ENCODE measurements at regions not wholly inside any gene's neighbourhood (a gene's known extent, or its start where the extent isn't known, plus 50 kb on each side); places are given as distances from the start of the nearest gene placed in this dataset.
"Not testable (repeated sequence)": the region's sequence is repeated elsewhere in the genome, so short reads cannot be mapped to it uniquely, and the experiment has no call there.

GRCh38 chr7:46754140-46754720 is 827.7 kb downstream of the TNS3 start:
- DNase-seq (ENCODE audit: low spot score), result no peak

GRCh38 chr7:46753662-46754061 is 828.2 kb downstream of the TNS3 start:
- no peak for DNase-seq (ENCODE audit: low spot score)

GRCh38 chr7:46752881-46753366 is 829.0 kb downstream of the TNS3 start:
- no peak for DNase-seq (ENCODE audit: low spot score)

- not testable (repeated sequence) for DNase-seq (ENCODE audit: low spot score)
Measured at GRCh38 chr7:46751927-46752723, 829.8 kb downstream of the TNS3 start.

GRCh38 chr7:46751471-46751870 is 830.4 kb upstream of the IGFBP3 start:
- no peak for DNase-seq (ENCODE audit: low spot score)

- DNase-seq (ENCODE audit: low spot score), result no peak
Measured at GRCh38 chr7:46750321-46750865, 829.3 kb upstream of the IGFBP3 start.

GRCh38 chr7:46747869-46748576 is 827.0 kb upstream of the IGFBP3 start:
- no peak for DNase-seq (ENCODE audit: low spot score)

- no peak for DNase-seq (ENCODE audit: low spot score)
Measured at GRCh38 chr7:46746695-46747687, 825.9 kb upstream of the IGFBP3 start.

GRCh38 chr7:46745707-46746090 is 824.6 kb upstream of the IGFBP3 start:
- DNase-seq (ENCODE audit: low spot score), result no peak

GRCh38 chr7:46744957-46745706 is 824.1 kb upstream of the IGFBP3 start:
- no peak for DNase-seq (ENCODE audit: low spot score)

GRCh38 chr7:46742601-46743000 is 821.5 kb upstream of the IGFBP3 start:
- DNase-seq (ENCODE audit: low spot score), result no peak

GRCh38 chr7:46741938-46742540 is 821.0 kb upstream of the IGFBP3 start:
- no peak for DNase-seq (ENCODE audit: low spot score)

- DNase-seq (ENCODE audit: low spot score), result no peak
Measured at GRCh38 chr7:46741181-46741580, 820.1 kb upstream of the IGFBP3 start.

GRCh38 chr7:46739518-46740234 is 818.6 kb upstream of the IGFBP3 start:
- DNase-seq (ENCODE audit: low spot score), result no peak

- no peak for DNase-seq (ENCODE audit: low spot score)
Measured at GRCh38 chr7:46738796-46739195, 817.7 kb upstream of the IGFBP3 start.

- no peak for DNase-seq (ENCODE audit: low spot score)
Measured at GRCh38 chr7:46738165-46738564, 817.1 kb upstream of the IGFBP3 start.

GRCh38 chr7:46725838-46726237 is 804.8 kb upstream of the IGFBP3 start:
- DNase-seq (ENCODE audit: low spot score), result no peak

- DNase-seq (ENCODE audit: low spot score), result no peak
Measured at GRCh38 chr7:46725136-46725535, 804.1 kb upstream of the IGFBP3 start.

- no peak for DNase-seq (ENCODE audit: low spot score)
Measured at GRCh38 chr7:46723742-46724141, 802.7 kb upstream of the IGFBP3 start.

- no peak for DNase-seq (ENCODE audit: low spot score)
Measured at GRCh38 chr7:46723003-46723402, 801.9 kb upstream of the IGFBP3 start.

Measured in germinal center (tissue), 1 donor.